ENCODE measurements at regions not wholly inside any gene's neighbourhood (a gene's known extent, or its start where the extent isn't known, plus 50 kb on each side); places are given as distances from the start of the nearest gene placed in this dataset.

DNA sequence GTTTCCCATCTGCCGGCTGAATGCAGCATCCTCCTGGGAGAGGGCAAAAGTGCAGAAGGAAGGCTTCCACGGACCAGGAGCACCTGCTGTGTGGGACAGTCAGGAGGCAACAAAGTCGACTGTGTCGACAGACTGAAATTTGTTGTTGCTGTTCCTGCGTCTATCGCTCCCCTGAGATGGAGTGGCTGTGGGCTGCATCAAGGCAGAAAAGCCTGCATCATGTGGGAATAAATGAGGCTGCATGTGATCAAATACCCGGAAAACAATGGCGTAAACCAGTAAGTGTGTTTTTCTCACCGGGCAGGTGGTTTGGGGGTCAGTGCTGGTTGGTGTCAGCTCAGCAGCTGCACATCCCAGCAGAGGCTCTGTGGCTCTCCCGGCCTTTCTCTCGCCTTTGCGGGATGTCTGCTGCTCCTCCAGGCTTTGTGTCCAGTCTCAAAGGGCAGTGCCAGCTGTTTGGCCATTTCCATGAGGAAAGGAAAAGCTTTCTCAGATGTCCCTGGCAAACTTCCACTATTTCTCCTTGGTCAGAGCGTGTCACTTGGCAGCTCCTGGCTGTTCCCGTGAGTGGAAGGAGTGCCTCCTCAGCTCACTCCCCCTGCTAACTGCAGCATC lies 262.4 kb downstream of the NDUFA10 start:
- CTCF ChIA-PET: no interaction called here

More for the DNA sequence above, 262.4 kb downstream of the NDUFA10 start:
- intact Hi-C loops (cut with micrococcal nuclease) (no loop called here), dilution Hi-C loops (cut with MboI; ENCODE audit: extremely low pct_ligation_motif_present, low sequenced_read_pairs) (no loop called here)
- Histone ChIP-seq H3K79me2 (ENCODE audit: control insufficient read depth, insufficient read depth, low read length) (no peaks in the 10 kb centered on the region), H3K9ac (replicated peaks; ENCODE audit: extremely low read depth, insufficient read depth, low read length) (no peak overlapping the region), H3K9me3 (replicated peaks; ENCODE audit: control insufficient read depth, insufficient read depth, low read length) (peaks cover 5% of the 10 kb centered on the region), H3K27ac (ENCODE audit: insufficient read depth, low read depth, low read length) (no peak overlapping the region), H3K4me3 (replicated peaks in 1 of 3; ENCODE audit: insufficient read depth in 1 of 3, low read depth in 1 of 3, low read length in 3 of 3) (no peak overlapping the region), H3K9me1 (replicated peaks; ENCODE audit: control insufficient read depth, extremely low read depth, insufficient read depth, low read length) (no peaks in the 10 kb centered on the region), H3K4me2 (ENCODE audit: insufficient read depth, low read length) (no peak overlapping the region), H3K27me3 (ENCODE audit: control insufficient read depth in 2 of 2, insufficient read depth in 2 of 2, low read length in 2 of 2) (no peaks in the 10 kb centered on the region), H3K36me3 (ENCODE audit: control insufficient read depth in 2 of 2, extremely low read depth in 1 of 2, insufficient read depth in 2 of 2, low read length in 2 of 2) (no peaks in the 10 kb centered on the region), H4K20me1 (replicated peaks; ENCODE audit: control insufficient read depth, extremely low read depth, insufficient read depth, low read length) (no peaks in the 10 kb centered on the region), H2AFZ (ENCODE audit: low read depth, low read length) (no peak overlapping the region), H3K4me1 (ENCODE audit: control insufficient read depth, extremely low read depth, insufficient read depth, low read length) (no peaks in the 10 kb centered on the region)
- DNase-seq (ENCODE audit: low read depth, low spot score) (no peak), FAIRE-seq (no peak)
- no TSS peak for BruUV-seq (replicated peaks)
- POLR2A ChIA-PET: no interaction called here
- no peak for TF ChIP-seq FOS (IDR thresholded peaks at IDR 0.05; ENCODE audit: borderline replicate concordance, insufficient read depth, low read length)
- no peak for TF ChIP-seq JUN (IDR thresholded peaks at IDR 0.05; ENCODE audit: borderline replicate concordance, insufficient read depth, insufficient read length, low read depth)
- no peak for TF ChIP-seq POLR2A (IDR thresholded peaks at IDR 0.05; ENCODE audit: low read depth, low read length)
- TF ChIP-seq, protein P1, sequence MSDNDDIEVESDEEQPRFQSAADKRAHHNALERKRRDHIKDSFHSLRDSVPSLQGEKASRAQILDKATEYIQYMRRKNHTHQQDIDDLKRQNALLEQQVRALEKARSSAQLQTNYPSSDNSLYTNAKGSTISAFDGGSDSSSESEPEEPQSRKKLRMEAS (IDR thresholded peaks at IDR 0.05; ENCODE audit: insufficient read depth, insufficient read length): no peak
- no peak for TF ChIP-seq EZH2 (IDR thresholded peaks at IDR 0.05; ENCODE audit: borderline replicate concordance, low read depth, low read length, severe bottlenecking)
- TF ChIP-seq, protein P2, sequence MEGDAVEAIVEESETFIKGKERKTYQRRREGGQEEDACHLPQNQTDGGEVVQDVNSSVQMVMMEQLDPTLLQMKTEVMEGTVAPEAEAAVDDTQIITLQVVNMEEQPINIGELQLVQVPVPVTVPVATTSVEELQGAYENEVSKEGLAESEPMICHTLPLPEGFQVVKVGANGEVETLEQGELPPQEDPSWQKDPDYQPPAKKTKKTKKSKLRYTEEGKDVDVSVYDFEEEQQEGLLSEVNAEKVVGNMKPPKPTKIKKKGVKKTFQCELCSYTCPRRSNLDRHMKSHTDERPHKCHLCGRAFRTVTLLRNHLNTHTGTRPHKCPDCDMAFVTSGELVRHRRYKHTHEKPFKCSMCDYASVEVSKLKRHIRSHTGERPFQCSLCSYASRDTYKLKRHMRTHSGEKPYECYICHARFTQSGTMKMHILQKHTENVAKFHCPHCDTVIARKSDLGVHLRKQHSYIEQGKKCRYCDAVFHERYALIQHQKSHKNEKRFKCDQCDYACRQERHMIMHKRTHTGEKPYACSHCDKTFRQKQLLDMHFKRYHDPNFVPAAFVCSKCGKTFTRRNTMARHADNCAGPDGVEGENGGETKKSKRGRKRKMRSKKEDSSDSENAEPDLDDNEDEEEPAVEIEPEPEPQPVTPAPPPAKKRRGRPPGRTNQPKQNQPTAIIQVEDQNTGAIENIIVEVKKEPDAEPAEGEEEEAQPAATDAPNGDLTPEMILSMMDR (IDR thresholded peaks at IDR 0.05; ENCODE audit: extremely low read depth in 1 of 2, insufficient read depth in 1 of 2, low read depth in 1 of 2, low read length in 2 of 2): no peak
- no peak for TF ChIP-seq POLR2AphosphoS5 (IDR thresholded peaks at IDR 0.05; ENCODE audit: insufficient read depth, low read depth, low read length)
- TF ChIP-seq GATA2 (IDR thresholded peaks at IDR 0.05; ENCODE audit: insufficient read depth, insufficient read length, low read depth, low read length): no peak
- no peak for TF ChIP-seq MYC (IDR thresholded peaks at IDR 0.05; ENCODE audit: low read depth, low read length)
